Ramos (cell line): ENCODE measurements at regions not wholly inside any gene's neighbourhood (a gene's known extent, or its start where the extent isn't known, plus 50 kb on each side); places are given as distances from the start of the nearest gene placed in this dataset.
"Not testable (repeated sequence)": the region's sequence is repeated elsewhere in the genome, so short reads cannot be mapped to it uniquely, and the experiment has no call there.

Experiments
- in situ Hi-C: fragments of 300-500 bp; cut with MboI; formaldehyde crosslinking; loops from one replicate; pipeline ENCODE4 v1.14.3; 2022; ENCODE audit warnings: low sequenced_read_pairs; ENCODE audit not compliant: unreplicated experiment

GRCh38 chr16:75836347-75837010 lies 110.2 kb upstream of the CPHXL start:
- in situ Hi-C loops: no loop called here

- in situ Hi-C loops: no loop called here
Observed at GRCh38 chr16:75837264-75837663, 111.0 kb upstream of the CPHXL start.

- in situ Hi-C loops: no loop called here
Observed at GRCh38 chr16:75837681-75838080, 111.4 kb upstream of the CPHXL start.

GRCh38 chr16:75841517-75841916 lies 115.2 kb upstream of the CPHXL start:
- in situ Hi-C loops: no loop called here

GRCh38 chr16:75847172-75847571 lies 120.9 kb upstream of the CPHXL start:
- in situ Hi-C loops: no loop called here

- in situ Hi-C loops: no loop called here
Observed at GRCh38 chr16:75854152-75854551, 127.9 kb upstream of the CPHXL start.

- in situ Hi-C loops: no loop called here
Observed at GRCh38 chr16:75860326-75861053, 134.2 kb upstream of the CPHXL start.

GRCh38 chr16:75861311-75862097 lies 135.2 kb upstream of the CPHXL start:
- in situ Hi-C loops: no loop called here

- in situ Hi-C loops: no loop called here
Observed at GRCh38 chr16:75862098-75862386, 135.8 kb upstream of the CPHXL start.

- in situ Hi-C loops: no loop called here
Observed at GRCh38 chr16:75864243-75864642, 138.0 kb upstream of the CPHXL start.

GRCh38 chr16:75865736-75866135 lies 139.4 kb upstream of the CPHXL start:
- in situ Hi-C loops: no loop called here

- in situ Hi-C loops: no loop called here
Observed at GRCh38 chr16:75868636-75869632, 142.6 kb upstream of the CPHXL start.

GRCh38 chr16:75881280-75881679 lies 155.0 kb upstream of the CPHXL start:
- in situ Hi-C loops: not testable (repeated sequence)

- in situ Hi-C loops: no loop called here
Observed at GRCh38 chr16:75899163-75899562, 172.9 kb upstream of the CPHXL start.

GRCh38 chr16:75908331-75909117 lies 182.2 kb upstream of the CPHXL start:
- in situ Hi-C loops: no loop called here

GRCh38 chr16:75909746-75910145 lies 183.5 kb upstream of the CPHXL start:
- in situ Hi-C loops: no loop called here

GRCh38 chr16:75911896-75912295 lies 185.6 kb upstream of the CPHXL start:
- in situ Hi-C loops: no loop called here

GRCh38 chr16:75913958-75914357 lies 187.7 kb upstream of the CPHXL start:
- in situ Hi-C loops: no loop called here

- in situ Hi-C loops: no loop called here
Observed at GRCh38 chr16:75916451-75916850, 190.2 kb upstream of the CPHXL start.
